ENCODE measurements at regions not wholly inside any gene's neighbourhood (a gene's known extent, or its start where the extent isn't known, plus 50 kb on each side); places are given as distances from the start of the nearest gene placed in this dataset.
"Not testable (repeated sequence)": the region's sequence is repeated elsewhere in the genome, so short reads cannot be mapped to it uniquely, and the experiment has no call there.

DNA sequence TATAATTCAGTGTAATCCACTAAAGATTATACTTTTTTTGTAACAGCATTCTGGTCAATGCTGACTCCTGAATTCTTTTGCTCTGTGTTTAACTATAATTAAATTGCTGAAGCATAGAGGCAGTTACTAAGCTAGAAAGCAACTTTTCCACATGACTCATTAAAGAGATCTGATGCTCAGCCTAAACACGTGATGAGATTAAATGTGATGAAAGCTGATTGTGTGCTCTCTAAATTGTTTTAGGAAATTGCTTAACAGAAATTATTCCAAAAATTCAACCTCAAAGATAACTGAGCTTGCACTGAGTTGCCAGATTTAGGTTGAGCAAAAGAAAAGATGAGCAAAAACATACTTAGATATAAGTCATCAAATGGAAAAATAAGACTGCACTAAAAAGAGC lies 1033.6 kb downstream of the FAM181B start:
- no peak for DNase-seq

DNA sequence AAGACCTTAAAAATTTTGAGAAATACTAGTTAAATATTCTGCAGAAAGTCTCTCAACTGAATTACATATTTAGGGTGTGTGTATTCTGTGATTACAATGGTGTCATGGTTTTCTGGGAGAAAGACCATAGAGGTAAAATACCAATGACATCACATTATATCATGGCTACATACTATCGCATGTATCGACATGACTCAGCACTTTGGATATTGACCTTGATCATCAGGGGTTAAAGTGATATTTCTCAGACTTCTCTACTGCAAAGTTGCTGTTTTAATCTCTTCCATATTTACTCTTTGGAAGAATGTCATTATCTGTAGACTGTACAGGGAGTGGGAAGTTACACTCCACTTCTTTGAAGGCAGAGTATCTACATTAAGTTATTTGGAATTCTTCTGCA lies 1046.6 kb downstream of the FAM181B start:
- no peak for DNase-seq

DNA sequence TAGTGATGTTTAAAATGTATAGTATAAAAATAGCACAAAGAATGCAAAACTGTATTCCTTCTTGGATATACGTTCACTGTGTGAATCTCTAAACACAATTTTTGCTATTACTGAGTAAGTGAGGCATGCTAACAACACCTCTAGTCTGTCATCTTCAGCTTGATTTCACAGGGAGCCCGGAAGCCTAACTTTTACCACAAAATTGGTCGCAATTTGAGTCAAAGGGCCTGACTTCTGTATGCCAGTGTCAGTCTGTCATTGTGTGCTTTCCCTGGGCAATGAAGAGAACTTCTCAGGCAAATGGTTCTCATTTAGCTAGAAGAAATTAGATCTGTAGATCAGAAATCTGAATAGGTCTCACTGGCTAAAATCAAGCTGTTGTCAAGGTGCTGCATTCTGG lies 1059.5 kb downstream of the FAM181B start:
- no peak for DNase-seq

DNA sequence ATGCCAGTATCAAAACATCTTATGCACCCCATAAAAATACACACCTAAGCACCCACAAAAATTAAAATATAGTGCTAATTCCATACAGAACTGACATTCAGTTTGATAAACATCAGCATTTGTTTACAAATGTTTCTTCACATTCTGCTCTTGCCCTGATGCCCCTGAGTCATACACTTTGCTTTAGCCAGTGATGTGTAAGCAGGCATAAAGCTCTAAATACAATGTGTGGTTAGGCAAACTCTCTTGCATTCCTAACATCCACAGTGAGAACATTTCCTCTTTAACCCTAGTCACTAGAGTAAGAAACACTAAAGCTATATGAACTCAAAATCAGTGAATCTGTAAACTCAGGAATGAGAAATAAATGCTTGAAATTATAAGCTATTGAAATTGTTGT lies 1060.7 kb downstream of the FAM181B start:
- no peak for DNase-seq

DNA sequence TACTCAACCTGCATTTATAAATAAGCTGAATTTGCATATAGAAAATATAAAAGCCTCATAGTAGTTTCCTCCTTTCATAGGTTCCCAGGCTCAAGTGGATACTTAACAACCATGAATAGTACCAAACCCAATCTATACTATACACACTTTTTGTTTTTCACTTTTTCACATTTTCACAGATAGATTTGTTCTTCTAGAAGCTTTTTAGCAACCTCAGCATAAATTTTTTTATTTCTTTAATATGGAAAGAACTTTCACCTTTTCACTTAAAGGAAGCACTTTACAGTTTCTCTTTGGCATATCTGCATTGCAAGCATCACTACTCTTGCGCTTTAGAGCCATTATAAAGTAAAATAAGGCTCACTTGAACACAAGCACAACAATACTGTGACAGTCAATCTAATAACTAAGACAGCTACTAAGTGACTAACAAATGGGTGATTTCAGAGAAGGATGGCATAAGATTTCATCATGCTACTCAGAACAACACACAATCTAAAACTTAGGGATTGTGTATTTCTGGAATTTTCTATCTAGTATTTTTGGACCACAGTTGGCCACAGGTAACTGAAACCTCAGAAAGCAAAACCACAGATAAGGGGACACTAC lies 1063.6 kb downstream of the FAM181B start:
- DNase-seq: no peak

DNA sequence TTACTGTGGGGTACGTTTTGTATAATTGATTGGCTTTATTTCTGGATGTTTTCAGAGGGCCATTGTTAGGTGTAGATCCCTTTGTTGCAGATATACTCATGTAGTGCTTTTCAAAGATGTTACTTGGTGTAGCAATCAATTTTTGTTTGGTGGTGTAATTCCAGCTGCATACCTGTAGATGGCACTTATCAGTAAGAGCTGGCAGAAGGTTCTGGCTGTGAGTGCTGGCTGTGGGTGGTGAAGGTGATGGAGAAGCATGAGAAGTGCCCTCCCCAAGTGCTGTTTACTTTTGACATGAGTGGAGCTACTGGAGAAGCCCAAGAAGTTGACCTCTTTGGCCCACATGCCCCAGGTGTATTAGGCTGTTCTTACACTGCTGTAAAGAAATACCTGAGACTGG lies 1074.9 kb downstream of the FAM181B start:
- peak; percentile 17 for DNase-seq

DNA sequence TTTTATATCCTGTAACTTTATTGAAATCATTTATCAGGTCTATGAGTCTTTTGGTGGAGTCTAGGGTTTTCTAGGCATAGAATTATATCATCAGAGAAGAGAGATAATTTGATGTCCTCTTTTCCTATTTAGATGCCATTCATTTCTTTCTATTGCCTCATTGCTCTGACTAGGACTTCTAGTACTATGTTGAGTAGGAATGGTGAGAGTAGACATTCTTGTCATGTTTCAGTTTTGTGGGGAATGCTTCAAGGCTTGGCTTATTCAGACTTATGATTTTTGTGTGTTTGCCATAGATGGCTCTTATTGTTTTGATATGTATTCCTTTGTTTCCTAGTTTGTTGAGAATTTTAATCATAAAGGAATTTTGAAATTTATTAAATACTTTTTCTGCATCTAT lies 1078.3 kb downstream of the FAM181B start:
- no peak for DNase-seq

DNA sequence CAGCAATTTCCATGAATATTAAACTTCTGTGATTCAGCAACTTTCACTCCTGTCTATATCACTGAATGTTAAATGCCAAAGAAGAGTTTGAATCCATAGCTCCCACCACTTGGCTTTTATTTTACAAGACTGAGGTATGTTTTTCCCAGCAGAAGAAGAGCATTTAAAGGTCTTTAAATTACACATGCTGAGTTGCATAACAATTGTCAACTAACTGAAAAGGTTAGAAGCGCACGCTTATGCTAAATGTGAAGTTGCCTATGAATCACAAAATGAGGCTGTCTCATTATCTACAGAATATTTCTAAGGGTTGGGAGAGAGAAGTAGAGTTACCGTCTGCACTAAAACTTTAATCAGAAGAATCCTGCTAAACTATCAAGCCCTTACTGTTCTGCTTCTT lies 1086.3 kb downstream of the FAM181B start:
- DNase-seq: no peak

DNA sequence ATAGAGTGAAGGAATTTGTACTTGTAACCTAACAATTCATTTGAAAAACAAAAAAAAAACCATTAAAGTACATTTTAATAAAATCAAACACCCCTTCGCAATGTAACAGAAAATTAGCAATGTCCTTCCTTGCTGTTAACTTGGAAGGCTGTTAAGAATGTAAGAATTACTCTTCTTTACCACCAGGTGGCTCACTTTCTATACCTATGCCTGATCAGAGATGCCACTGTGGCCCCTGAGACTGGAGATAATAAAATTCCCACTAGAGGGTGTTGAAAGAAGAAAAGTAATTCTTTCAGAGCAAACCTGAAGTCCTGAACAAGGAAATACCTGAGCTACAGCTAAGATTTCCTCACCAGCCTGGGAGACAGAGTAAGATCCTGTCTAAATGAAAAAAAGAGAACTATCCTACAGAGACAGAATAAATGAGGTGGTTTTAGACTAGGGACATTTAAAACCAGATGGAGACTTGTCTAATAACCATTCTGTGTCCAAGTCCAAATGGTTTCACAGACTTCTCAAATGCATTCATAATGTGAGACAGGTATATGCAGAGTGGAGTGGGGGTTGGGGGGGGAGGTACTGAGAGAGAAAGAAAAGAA lies 1089.3 kb downstream of the FAM181B start:
- peak; percentile 36 for DNase-seq

DNA sequence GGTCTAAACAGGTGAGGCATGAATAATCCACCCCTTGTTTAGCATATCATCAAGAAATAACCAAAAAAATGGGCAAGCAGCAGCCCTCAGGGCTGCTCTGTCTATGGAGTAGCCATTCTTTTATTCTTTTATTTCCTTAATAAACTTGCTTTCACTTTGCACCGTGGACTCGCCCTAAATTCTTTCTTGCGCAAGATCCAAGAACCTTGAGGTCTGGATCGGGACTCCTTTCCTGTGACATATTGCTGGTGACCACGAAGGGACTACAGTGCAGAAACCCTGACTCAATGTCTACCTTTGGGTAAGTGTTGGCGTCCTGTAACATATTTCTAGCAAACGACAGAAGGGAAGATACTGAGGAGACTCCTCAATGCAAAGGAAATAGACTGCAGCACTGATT lies 1099.2 kb downstream of the FAM181B start:
- DNase-seq: no peak

DNA sequence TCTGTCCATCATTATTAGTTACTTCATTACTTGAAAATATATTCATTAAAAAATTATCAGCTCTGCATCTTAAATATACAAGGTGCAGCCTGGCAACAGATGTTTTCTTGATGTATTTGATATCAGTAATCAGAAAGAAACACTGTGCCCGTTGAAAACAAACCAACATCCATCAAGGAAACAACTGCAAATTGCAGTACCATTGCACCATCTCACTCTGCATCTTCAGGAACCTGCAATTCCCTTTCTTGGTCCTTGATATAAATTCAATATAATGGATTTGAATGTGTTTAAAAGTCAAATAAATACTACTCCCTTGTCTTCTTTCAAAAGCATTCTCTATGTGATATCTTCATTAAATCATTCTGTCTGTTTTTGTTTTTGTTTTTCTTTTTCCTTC lies 1131.2 kb downstream of the FAM181B start:
- no peak for DNase-seq

DNA sequence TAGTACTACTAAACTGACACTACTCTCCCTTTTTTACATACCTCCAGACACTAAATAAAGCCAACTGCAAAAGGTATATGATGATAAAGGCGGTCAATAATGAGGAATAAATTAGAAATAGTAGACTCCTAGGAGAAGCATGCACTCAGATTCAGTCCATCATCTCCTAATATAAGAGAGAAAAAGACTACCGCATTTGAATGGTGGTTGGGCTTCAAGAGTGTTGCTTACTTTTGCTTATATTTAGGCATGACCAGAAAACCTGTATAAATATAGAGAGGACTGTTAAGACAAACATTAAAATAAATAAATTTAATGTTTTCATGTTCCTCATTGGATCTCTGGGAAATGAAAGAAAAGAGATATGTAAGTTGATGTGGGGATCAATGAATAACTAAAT lies 1137.0 kb downstream of the FAM181B start:
- DNase-seq: no peak

DNA sequence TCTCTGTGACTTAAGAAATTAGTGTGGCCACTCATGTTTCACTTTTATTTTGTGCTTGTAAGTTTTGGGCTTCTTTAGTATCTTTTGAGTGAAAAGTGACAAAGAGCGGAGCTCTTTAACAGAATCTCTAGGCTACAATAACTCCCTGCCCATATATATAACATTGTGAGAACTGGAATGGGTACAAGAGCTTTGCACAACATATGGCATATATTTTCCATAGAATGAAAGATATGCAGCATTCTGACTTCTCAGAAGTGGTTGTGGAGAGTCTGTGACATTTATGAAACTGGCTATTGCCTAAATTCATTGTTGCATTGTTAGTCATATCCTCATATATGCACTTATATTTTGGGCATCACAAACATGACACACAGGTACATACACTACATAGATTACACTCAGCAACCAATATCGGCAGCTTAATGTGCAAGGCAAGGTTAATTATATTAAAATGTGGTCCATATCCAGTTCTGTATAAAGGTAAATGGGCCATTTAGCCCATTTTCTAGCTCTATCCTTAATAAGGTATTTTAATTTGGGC lies 1148.2 kb downstream of the FAM181B start:
- DNase-seq: no peak

DNA sequence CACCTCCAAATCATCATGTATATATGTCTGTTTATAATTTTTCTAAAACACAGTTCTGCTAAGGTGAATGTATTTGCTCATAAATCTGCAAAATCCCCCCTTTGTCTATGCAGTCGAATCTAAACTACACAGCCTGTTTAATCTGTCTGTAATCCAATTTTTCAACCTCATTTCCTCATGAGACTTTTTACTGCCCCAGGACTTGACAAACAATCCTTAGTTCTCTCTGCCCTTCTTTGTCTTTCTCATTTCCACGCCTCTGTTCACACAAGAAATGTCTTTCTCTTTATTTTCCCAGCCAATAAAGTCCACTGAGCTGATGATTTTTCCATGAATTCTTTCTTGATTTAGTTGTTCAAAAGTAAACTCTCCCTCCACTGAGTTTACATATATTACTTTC lies 1154.3 kb downstream of the FAM181B start:
- no peak for DNase-seq

DNA sequence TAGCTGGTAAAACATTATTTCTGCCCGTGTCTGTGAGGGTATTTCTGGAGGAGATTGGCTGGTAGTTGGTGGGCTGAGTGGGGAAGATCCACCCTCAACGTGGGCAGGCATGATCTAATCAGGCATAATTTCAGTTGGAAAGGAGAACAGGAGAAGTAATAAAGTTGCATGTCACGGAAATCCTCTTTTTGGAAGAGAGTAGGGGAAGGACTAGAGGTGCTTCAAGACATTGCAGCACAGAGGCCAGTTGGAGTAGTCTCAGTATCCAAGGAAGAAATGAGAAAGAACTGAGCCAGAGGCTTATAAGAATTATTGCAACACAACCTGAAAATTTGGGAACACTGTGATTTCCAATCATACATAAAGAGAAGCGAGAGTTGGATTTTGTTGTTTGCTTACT lies 1155.1 kb downstream of the FAM181B start:
- DNase-seq: no peak

DNA sequence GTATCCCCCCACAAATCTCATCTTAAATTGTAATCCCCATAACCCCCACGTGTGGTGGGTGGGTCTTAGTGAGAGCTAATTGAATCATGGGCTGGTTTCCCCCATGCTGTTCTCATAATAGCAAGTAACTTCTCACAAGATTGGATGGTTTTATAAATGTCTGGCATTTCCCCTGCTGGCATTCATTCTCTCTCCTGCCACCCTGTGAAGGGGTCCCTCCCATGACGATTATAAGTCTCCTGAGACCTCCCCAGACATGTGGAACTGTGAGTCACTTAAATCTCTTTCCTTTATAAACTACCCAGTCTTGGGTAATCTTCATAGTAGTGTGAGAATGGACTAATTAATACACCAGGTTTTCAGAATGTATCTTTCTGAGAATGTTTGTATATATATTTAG lies 1159.4 kb downstream of the FAM181B start:
- no peak for DNase-seq

DNA sequence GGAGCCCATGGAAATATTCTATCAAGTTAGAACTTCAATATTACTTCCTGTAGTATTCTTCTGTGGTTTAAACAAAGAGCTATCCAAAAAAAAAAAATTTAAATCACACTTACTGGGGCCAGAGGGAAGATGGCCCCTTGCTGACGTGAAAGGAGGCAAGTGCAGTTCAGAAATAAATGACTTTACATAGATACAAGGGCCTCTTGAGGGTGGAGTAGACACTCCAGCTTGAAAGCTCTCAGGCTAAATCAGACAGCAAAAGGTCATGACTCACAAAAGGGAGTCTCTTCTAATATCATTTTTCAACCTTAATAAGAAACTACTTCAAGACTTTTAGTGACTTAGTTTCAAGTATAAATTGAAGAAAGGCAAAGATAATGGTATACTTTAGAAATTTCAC lies 1160.3 kb downstream of the FAM181B start:
- DNase-seq: no peak

DNA sequence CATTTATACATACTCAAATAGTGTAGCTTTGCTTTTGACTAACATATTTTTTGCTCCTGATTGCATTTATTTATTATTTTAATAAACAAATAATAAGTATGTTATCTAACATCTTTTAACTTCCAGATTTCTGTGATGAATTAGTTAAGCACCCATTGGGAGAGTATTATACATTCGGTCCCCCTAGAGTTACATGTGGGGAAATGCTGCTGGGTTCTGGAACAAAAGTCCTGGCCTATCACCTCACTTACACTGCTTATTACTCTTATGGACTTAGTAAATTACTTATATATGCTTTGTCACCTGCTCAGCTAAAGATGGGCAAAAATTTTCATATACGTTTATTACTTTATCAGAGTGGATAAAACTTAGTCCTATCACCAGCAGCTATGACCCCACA lies 1163.0 kb downstream of the FAM181B start:
- DNase-seq: no peak

DNA sequence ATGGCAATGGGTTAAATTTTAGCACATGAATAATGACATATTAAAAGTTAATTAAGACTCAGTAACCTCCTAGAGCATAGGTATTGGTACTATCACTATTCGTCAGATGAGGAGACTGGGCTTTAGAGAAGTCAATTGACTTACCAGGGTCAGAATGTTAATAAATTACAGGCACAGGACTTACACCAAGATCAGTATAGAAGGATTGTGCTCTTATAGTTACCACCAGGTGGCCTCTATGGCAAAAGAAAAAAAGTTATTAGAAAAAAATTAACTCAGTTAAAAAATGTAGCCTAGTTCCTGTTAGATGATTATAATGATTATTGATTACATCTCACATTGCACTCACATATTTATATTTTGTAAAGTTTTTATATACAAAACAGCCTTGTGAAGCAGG lies 1163.7 kb downstream of the FAM181B start:
- no peak for DNase-seq

DNA sequence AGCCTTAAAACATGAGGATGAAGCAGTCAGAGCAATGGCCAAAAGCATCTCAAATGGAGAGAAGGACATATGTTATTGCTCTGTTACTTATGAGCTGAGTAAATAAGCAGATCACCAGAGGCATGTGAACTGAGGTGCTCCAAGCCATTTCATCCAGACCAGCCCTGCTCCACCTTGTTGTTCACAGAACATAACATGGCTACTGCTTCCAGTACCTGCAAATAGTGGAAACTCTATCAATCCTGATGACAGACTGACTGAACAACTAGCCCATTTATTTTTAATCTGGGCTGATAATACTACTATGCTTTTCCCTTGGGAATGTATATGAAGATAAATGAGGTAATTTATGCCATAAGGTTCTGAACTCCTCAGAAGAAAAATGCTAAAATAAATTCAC lies 1164.7 kb downstream of the FAM181B start:
- no peak for DNase-seq

DNA sequence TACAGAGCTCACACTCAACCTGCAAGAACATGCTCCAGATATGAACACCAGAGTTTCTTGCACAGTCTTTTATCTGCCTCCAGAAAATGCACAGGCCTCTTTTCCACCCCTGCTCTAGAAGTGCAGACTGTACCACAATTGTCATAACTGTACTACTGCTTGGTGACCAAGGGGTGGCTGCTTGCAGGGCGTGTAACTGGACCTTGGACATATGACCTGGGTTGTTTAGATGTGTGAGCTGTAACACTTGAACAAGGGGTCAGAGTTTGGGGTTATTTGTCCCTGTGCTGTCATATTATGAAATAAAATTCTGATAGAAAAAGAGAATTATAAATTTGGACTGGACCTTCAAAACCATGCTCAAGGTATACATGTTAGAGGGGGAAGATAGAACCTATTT lies 1185.5 kb downstream of the FAM181B start:
- no peak for DNase-seq

DNA sequence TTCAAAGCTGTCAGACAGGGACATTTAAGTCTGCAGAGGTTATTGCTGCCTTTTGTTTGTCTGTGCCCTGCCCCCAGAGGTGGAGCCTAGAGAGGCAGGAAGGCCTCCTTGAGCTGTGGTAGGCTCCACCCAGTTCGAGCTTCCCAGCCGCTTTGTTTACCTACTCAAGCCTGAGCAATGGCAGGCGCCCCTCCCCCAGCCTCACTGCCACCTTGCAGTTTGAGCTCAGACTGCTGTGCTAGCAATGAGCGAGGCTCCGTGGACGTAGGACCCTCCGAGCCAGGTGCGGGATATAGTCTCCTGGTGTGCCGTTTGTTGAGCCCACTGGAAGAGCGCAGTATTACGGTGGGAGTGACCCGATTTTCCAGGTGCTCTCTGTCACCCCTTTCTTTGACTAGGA lies 1193.9 kb downstream of the FAM181B start:
- not testable (repeated sequence) for DNase-seq

DNA sequence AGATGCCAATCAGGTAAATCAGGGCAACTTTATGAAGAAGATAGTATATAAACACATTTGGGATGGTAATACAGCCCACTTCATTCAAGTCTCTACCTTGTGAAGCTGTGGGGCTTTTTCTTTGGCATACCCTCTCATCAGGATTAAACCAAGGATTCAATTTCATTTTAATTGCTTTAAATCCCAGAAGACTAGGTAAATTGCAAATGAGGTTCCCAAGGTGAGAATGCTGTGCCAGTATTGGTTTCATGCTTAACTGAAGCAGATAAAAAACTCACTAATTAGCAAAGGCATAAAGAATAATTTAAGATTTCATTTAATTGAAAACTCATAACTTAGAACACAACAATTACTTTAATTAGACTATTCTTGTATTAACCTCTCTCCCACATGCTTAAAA lies 1218.1 kb downstream of the FAM181B start:
- DNase-seq: no peak

DNA sequence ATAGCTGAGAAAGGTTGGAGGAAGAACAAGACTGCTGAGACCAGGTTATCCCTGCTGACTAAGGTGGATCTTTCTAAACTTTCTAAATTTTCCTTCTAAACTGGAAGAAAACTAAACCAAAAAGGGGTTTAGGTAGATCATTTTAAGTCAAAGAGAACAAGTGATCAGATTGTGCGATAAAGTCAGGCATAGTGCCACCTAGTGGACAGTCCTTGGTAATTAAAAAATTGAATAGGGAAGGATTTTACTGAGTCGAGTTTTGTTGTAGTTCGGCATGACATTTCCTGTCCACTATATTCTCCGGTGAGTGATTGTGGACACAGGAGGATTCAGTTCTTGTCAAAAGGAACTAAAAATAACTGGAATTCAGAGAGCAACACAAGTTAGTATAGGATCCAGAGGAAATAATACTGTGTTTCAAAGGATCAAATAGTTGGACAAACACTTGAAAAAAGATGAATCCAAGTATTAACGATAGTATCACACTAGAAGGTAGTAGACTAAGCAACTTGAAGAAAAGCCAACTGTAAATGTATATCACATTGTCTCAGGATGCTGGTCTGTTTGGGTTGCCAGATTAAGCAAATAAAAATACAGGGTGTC lies 1236.4 kb downstream of the FAM181B start:
- peak; percentile 32 for DNase-seq

DNA sequence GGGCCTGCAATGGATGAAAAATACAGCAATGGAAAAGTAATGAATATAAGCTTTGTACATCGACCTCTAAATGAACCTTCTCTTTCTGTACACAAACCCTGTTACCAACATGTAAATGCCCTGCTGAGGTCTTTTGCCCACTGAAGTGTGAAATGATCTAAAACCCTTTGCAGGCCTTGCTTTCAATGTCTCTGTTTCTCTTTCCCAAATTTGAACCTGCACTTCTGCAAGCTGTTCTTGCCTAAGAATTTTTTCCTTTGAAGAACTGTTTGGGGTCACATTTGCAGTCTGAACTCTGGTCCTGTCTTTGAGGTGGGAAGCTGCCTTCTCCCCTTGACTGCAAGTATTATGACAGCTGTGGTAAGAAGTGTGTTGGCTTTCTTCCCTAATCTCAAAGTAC lies 1237.1 kb downstream of the FAM181B start:
- DNase-seq: no peak

Data from inflammatory macrophage treated with lipopolysaccharide for 4 hours (primary cell).